Endodermal cell (in vitro differentiated cells): ENCODE measurements at regions not wholly inside any gene's neighbourhood (a gene's known extent, or its start where the extent isn't known, plus 50 kb on each side); places are given as distances from the start of the nearest gene placed in this dataset.

Source experiments
- DNase-seq: peaks from one replicate; pipeline ENCODE4 v3.0.0-alpha.2; 2017
- H3K27ac ChIP-seq: 2 replicates; pipeline ENCODE4 v1.5.1; 2013; ENCODE audit warnings: mild to moderate bottlenecking, low read depth, low read length, moderate library complexity
- H3K27me3 ChIP-seq: 2 replicates; pipeline ENCODE4 v1.6.1; 2013; ENCODE audit warnings: mild to moderate bottlenecking, low read length, moderate library complexity; ENCODE audit not compliant: insufficient read depth, control insufficient read depth, poor library complexity, severe bottlenecking
- H3K36me3 ChIP-seq: 2 replicates; pipeline ENCODE4 v1.7.0; 2013; ENCODE audit warnings: mild to moderate bottlenecking, low read length, moderate library complexity; ENCODE audit not compliant: control insufficient read depth, insufficient read depth
- H3K4me1 ChIP-seq: one replicate; pipeline ENCODE4 v1.7.0; 2013; ENCODE audit warnings: low read length; ENCODE audit not compliant: control insufficient read depth, insufficient read depth
- H3K4me3 ChIP-seq: 2 replicates; pipeline ENCODE4 v1.5.1; 2013; ENCODE audit warnings: mild to moderate bottlenecking, low read length, moderate library complexity
- H3K9ac ChIP-seq: 2 replicates; pipeline ENCODE4 v1.6.1; 2013; ENCODE audit warnings: mild to moderate bottlenecking, low read length, moderate library complexity; ENCODE audit not compliant: poor library complexity, severe bottlenecking; ENCODE audit errors: extremely low read depth
- H3K9me3 ChIP-seq: 2 replicates; pipeline ENCODE4 v1.6.1; 2013; ENCODE audit warnings: mild to moderate bottlenecking, low read length, moderate library complexity; ENCODE audit not compliant: control insufficient read depth
- H3K27ac Mint-ChIP-seq: 2 replicates; pipeline ENCODE4 v1.8.0; 2020; ENCODE audit warnings: mixed read lengths
- H3K27me3 Mint-ChIP-seq: 2 replicates; pipeline ENCODE4 v1.8.0; 2021; ENCODE audit warnings: mild to moderate bottlenecking, mixed read lengths; ENCODE audit not compliant: insufficient read depth
- H3K36me3 Mint-ChIP-seq: 2 replicates; pipeline ENCODE4 v1.8.0; 2020; ENCODE audit warnings: low read depth, mixed read lengths
- H3K4me1 Mint-ChIP-seq: 2 replicates; pipeline ENCODE4 v1.8.0; 2020; ENCODE audit warnings: mixed read lengths
- H3K4me3 Mint-ChIP-seq: 2 replicates; pipeline ENCODE4 v1.8.0; 2020; ENCODE audit warnings: mild to moderate bottlenecking, moderate library complexity, mixed read lengths
- H3K9me3 Mint-ChIP-seq: 2 replicates; pipeline ENCODE4 v1.8.0; 2020; ENCODE audit warnings: mild to moderate bottlenecking, mixed read lengths
- WGBS, 2 experiments: methylation state at CpG; one replicate each; pipeline versions ENCODE4 v1.1.5 to v1.1.7; 2013; ENCODE audit warnings: missing lambda C conversion rate in 2 of 2, mixed read lengths in 1 of 2; ENCODE audit not compliant: insufficient coverage in 1 of 2, insufficient read length in 1 of 2; 5-methylcytosine and 5-hydroxymethylcytosine counted together
- TF ChIP-seq, protein P1 (sequence below): fragments of 200-600 bp; sonication (generic); conservative IDR thresholded peaks from 2 replicates; pipeline ENCODE4 v1.5.0; 2021; ENCODE audit warnings: antibody characterized with exemption, mild to moderate bottlenecking

DNA sequence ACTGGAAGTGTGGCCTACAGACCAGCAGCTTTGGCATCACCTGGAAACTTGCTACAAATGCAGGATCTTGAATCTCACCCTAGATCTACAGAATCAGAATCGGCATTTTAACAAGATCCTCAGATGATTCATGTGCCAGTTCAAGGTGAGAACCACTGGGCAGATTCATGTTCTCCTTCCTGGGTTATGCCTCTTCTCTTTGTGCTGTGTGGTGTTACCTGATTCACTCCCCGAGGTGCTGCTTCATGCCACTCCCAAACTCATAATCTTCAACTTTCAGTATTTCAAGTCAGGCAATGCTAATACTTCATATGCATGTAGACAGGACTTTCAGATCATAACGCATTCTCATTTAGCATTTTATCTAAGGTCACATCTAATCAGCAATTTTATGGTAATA, 427.7 kb downstream of the FOXO1 start:
- Histone ChIP-seq H3K27me3 (no peaks in the 10 kb centered on the region), H3K4me1 (no peaks in the 10 kb centered on the region), H3K4me3 (no peak overlapping the region), H3K36me3 (no peaks in the 10 kb centered on the region), H3K27ac (no peak overlapping the region), H3K9me3 (no peaks in the 10 kb centered on the region), H3K9ac (no peak overlapping the region)
- TF ChIP-seq, protein P1, sequence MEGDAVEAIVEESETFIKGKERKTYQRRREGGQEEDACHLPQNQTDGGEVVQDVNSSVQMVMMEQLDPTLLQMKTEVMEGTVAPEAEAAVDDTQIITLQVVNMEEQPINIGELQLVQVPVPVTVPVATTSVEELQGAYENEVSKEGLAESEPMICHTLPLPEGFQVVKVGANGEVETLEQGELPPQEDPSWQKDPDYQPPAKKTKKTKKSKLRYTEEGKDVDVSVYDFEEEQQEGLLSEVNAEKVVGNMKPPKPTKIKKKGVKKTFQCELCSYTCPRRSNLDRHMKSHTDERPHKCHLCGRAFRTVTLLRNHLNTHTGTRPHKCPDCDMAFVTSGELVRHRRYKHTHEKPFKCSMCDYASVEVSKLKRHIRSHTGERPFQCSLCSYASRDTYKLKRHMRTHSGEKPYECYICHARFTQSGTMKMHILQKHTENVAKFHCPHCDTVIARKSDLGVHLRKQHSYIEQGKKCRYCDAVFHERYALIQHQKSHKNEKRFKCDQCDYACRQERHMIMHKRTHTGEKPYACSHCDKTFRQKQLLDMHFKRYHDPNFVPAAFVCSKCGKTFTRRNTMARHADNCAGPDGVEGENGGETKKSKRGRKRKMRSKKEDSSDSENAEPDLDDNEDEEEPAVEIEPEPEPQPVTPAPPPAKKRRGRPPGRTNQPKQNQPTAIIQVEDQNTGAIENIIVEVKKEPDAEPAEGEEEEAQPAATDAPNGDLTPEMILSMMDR, result no peak
- 90 to 97% methylated on average over 3 of the region's 3 CpGs for WGBS, 2 experiments
- no peaks in the 10 kb centered on the region for H3K36me3 Mint-ChIP-seq
- no peak for DNase-seq
- no peaks in the 10 kb centered on the region for H3K9me3 Mint-ChIP-seq
- H3K27me3 Mint-ChIP-seq, result no peaks in the 10 kb centered on the region
- H3K4me3 Mint-ChIP-seq, result no peak overlapping the region
- H3K4me1 Mint-ChIP-seq, result no peaks in the 10 kb centered on the region
- H3K27ac Mint-ChIP-seq, result no peak overlapping the region

DNA sequence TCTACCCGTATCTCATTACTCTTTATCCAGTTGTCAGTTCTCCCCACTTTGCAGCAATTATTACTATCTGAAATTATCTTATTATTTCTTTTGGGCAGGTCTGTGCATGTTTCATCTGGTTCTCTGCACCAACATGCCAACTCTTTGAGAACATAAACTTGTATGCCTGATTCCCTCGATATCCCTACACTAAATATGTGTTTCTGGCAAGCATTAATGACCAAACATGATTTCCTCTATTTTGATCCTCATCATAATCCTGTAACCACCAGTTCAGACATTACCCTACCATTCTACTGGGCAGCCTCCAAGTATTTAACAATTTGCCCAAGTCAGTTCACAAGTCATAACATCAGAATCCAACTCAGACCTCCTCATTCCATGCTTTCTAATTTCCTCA, 426.1 kb downstream of the FOXO1 start:
- Mint-ChIP-seq H3K9me3 (no peaks in the 10 kb centered on the region), H3K36me3 (no peaks in the 10 kb centered on the region), H3K4me3 (no peak overlapping the region), H3K4me1 (no peaks in the 10 kb centered on the region), H3K27me3 (no peaks in the 10 kb centered on the region), H3K27ac (no peak overlapping the region)
- DNase-seq, result no peak
- H3K9ac ChIP-seq, result no peak overlapping the region
- no peaks in the 10 kb centered on the region for H3K9me3 ChIP-seq
- no peaks in the 10 kb centered on the region for H3K36me3 ChIP-seq
- no peak overlapping the region for H3K4me3 ChIP-seq
- no peaks in the 10 kb centered on the region for H3K4me1 ChIP-seq
- 83 to 89% methylated on average over 2 of the region's 2 CpGs for WGBS, 2 experiments
- no peak overlapping the region for H3K27ac ChIP-seq
- TF ChIP-seq, protein P1, result no peak
- no peaks in the 10 kb centered on the region for H3K27me3 ChIP-seq

DNA sequence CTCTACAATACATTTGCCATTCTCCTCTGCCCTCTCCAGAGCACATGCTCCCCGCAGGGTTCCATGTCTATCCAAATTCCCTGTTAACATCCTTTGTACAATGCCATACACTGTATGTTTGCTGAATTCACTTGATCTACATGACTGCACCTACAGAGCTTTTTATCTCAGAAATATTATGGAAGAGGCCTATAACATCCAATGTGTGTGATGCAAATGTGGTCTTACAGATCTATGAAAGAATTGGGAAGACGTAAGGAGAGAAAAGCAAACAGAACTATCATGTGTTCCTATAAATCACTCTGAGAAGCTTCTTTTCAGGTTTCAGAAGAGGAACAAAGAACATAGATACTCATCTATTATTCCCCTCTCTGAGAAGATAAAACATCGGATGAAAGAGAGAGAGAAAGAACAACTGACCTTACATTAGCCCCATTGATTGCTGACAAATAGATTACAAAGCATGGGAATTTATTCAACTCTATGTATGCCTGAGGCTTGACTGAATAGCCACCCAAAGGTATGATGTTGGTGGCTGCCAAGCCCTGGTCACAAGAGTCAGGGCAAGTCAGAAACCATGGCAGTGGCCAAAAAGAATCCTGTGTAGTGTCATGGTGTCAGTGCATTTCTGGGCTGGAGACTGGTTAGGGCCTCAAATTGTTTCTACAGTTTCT, 425.2 kb downstream of the FOXO1 start:
- H3K9me3 Mint-ChIP-seq, result no peaks in the 10 kb centered on the region
- DNase-seq, result no peak
- no peaks in the 10 kb centered on the region for H3K36me3 Mint-ChIP-seq
- 70 to 88% methylated on average over 3 of the region's 3 CpGs for WGBS, 2 experiments
- no peak overlapping the region for H3K4me3 ChIP-seq
- no peaks in the 10 kb centered on the region for H3K4me1 ChIP-seq
- no peaks in the 10 kb centered on the region for H3K36me3 ChIP-seq
- H3K4me3 Mint-ChIP-seq, result no peak overlapping the region
- TF ChIP-seq, protein P1, result no peak
- no peak overlapping the region for H3K9ac ChIP-seq
- no peaks in the 10 kb centered on the region for H3K27me3 Mint-ChIP-seq
- H3K4me1 Mint-ChIP-seq, result no peaks in the 10 kb centered on the region
- H3K27me3 ChIP-seq, result no peaks in the 10 kb centered on the region
- H3K27ac Mint-ChIP-seq, result no peak overlapping the region
- no peaks in the 10 kb centered on the region for H3K9me3 ChIP-seq
- no peak overlapping the region for H3K27ac ChIP-seq
